ENCODE measurements at regions not wholly inside any gene's neighbourhood (a gene's known extent, or its start where the extent isn't known, plus 50 kb on each side); places are given as distances from the start of the nearest gene placed in this dataset.

- Histone ChIP-seq H4K20me1 (ENCODE audit: insufficient read depth) (no peaks in the 10 kb centered on the region), H3K27ac (ENCODE audit: low read depth, low read length) (no peak overlapping the region), H3K4me3 (replicated peaks in 1 of 2; ENCODE audit: low read depth in 1 of 2, low read length in 2 of 2) (no peak overlapping the region), H3K9me2 (ENCODE audit: insufficient read depth) (no peaks in the 10 kb centered on the region), H3K4me1 (ENCODE audit: control insufficient read depth in 1 of 2, insufficient read depth in 2 of 2, low read length in 2 of 2) (no peaks in the 10 kb centered on the region), H3K4me2 (ENCODE audit: low read length) (no peak overlapping the region), H3K9ac (ENCODE audit: low read length) (no peak overlapping the region), H3K27me3 (ENCODE audit: insufficient read depth, low read length) (no peaks in the 10 kb centered on the region), H2AFZ (ENCODE audit: low read depth, low read length, poor library complexity, severe bottlenecking) (no peak overlapping the region), H3K36me3 (ENCODE audit: control insufficient read depth in 1 of 2, insufficient read depth in 2 of 2, low read length in 2 of 2) (no peaks in the 10 kb centered on the region), H3K79me2 (ENCODE audit: insufficient read depth, low read length) (no peaks in the 10 kb centered on the region), H3K9me3 (ENCODE audit: control insufficient read depth in 1 of 2, insufficient read depth in 1 of 2, low read depth in 1 of 2, low read length in 2 of 2) (no peaks in the 10 kb centered on the region)
- ChIA-PET CTCF (no interaction called here), RAD21 (ENCODE audit: low non-redundant PET in 1 of 2, low total read pairs in 2 of 2, uncharacterized antibody in 2 of 2, unreplicated experiment in 2 of 2) (no interaction called here), POLR2A (no interaction called here)
- no peak for TF ChIP-seq FOSL1 (IDR thresholded peaks at IDR 0.05; ENCODE audit: low read depth)
- TF ChIP-seq EGR1 (IDR thresholded peaks at IDR 0.05; ENCODE audit: low read depth), result no peak
- no peak for TF ChIP-seq POLR2AphosphoS5 (IDR thresholded peaks at IDR 0.05; ENCODE audit: low read depth, low read length)
- no peak for TF ChIP-seq REST (IDR thresholded peaks at IDR 0.05; ENCODE audit: low read depth)
- TF ChIP-seq CBX3 (IDR thresholded peaks at IDR 0.05; ENCODE audit: low read depth), result no peak
- no peak for TF ChIP-seq CTCF (IDR thresholded peaks at IDR 0.05 in 2 of 3, conservative IDR thresholded peaks at IDR 0.05 in 1 of 3; ENCODE audit: borderline replicate concordance in 1 of 3, insufficient read depth in 1 of 3, low read depth in 2 of 3, low read length in 2 of 3)
- TF ChIP-seq SP1 (IDR thresholded peaks at IDR 0.05; ENCODE audit: low read depth), result no peak
- TF ChIP-seq EZH2phosphoT487 (IDR thresholded peaks at IDR 0.05; ENCODE audit: borderline replicate concordance), result no peak
- TF ChIP-seq ZNF274 (IDR thresholded peaks at IDR 0.05; ENCODE audit: low read depth, low read length), result no peak
- no peak for TF ChIP-seq ZBTB33 (IDR thresholded peaks at IDR 0.05; ENCODE audit: extremely low read depth, insufficient replicate concordance, low read length)
- ATAC-seq (no peak), DNase-seq (ENCODE audit: low read depth, low spot score) (no peak)
- intact Hi-C loops (cut with micrococcal nuclease), result no loop called here
- BruUV-seq (replicated peaks), result no TSS peak
Observed at GRCh38 chr1:163985700-163986099, 573.3 kb upstream of the PBX1 start.

Measured in HCT116 (cell line).